Esophagus (tissue), 2 donors: ENCODE measurements at regions not wholly inside any gene's neighbourhood (a gene's known extent, or its start where the extent isn't known, plus 50 kb on each side); places are given as distances from the start of the nearest gene placed in this dataset.

ENCODE experiments used
- H3K27ac ChIP-seq, 2 donors: one replicate each; pipeline ENCODE4 v1.5.1; 2013; ENCODE audit warnings: low read depth in 2 of 2, mild to moderate bottlenecking in 2 of 2, inconsistent platforms in 1 of 2, low read length in 1 of 2, moderate library complexity in 1 of 2
- H3K27me3 ChIP-seq, 2 donors: one replicate each; pipeline ENCODE4 v1.6.1; 2013; ENCODE audit warnings: low read length in 2 of 2, control low read depth in 1 of 2, mild to moderate bottlenecking in 1 of 2; ENCODE audit not compliant: insufficient read depth in 2 of 2, control insufficient read depth in 1 of 2
- H3K36me3 ChIP-seq, 2 donors: one replicate each; pipeline ENCODE4 v1.6.1; 2013; ENCODE audit warnings: low read length in 1 of 2; ENCODE audit not compliant: control insufficient read depth in 2 of 2, insufficient read depth in 2 of 2
- H3K4me1 ChIP-seq, 2 donors: one replicate each; pipeline ENCODE4 v1.6.1; 2013; ENCODE audit warnings: low read length in 1 of 2; ENCODE audit not compliant: control insufficient read depth in 2 of 2, insufficient read depth in 2 of 2
- H3K4me3 ChIP-seq, 2 donors: one replicate each; pipeline ENCODE4 v1.5.1; 2013; ENCODE audit warnings: low read length in 2 of 2, mild to moderate bottlenecking in 2 of 2, low read depth in 1 of 2, moderate library complexity in 1 of 2
- H3K9me3 ChIP-seq, 2 donors: one replicate each; pipeline ENCODE4 v1.6.1; 2013; ENCODE audit warnings: mild to moderate bottlenecking in 2 of 2, low read depth in 1 of 2, low read length in 1 of 2, moderate library complexity in 1 of 2; ENCODE audit not compliant: control insufficient read depth in 2 of 2, insufficient read depth in 1 of 2
- WGBS, 2 donors: extraction: QIAGEN DNeasy Blood & Tissue Kit; methylation state at CpG; one replicate each; pipeline ENCODE4 v1.1.7; 2013; 5-methylcytosine and 5-hydroxymethylcytosine counted together
- donor health status: healthy with polysubstance abuse.
- donor health status: Bipolar disorder and iron deficiency.

DNA sequence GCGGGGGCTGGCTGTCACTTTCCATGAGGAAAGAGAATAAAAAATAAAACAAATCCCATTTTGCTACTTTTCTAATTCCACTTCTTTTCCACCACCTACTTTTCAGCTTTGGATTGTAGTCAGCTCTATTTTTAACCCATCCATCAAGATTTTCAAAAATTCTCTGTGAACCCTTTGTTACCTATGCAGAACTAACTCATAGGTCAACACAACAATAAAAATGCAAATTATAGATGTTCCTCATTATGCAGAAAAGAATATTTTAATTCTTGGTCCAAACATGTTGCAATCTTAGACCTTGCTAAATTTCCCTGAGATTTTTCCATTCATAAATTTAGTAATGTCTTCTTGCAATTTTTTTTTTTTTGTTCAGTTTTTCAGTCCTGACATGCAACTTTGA lies 454.5 kb downstream of the ADAMTS20 start:
- WGBS, 2 donors, result 74 to 88% methylated on average over 1 of the region's 1 CpG
- H3K4me1 ChIP-seq, result no peaks in the 10 kb centered on the region
- H3K27me3 ChIP-seq, result no peaks in the 10 kb centered on the region
- H3K27ac ChIP-seq, result no peak overlapping the region
- no peaks in the 10 kb centered on the region for H3K9me3 ChIP-seq
- H3K4me3 ChIP-seq, result no peak overlapping the region
- no peaks in the 10 kb centered on the region for H3K36me3 ChIP-seq

DNA sequence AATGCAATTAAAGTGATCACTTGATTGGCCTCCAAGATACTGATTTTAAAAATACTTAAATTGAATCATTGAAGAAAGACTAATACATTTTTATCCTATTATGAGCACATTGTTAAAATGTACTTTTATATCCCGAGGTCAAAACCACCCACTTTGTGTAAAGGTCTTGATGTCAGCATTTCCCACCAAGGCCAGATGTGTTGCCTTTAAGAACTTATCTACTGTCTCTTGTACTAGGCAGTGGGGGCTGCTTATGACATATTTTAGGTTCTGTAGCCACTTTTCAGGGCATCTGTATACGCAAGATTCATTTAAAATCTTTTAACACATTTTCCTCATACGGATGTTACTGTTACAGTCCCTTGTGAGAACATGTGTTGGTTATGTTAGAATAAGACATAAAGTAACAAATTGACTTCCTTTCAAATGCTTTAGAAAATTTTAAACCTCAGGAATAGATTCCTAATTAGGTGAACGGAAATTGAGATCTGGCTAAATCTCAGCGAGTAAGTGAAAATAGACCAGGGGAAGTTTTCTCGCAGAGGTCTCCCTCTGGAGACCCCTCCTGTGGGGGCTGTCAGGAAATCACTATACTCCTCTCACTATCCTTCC lies 456.2 kb downstream of the ADAMTS20 start:
- no peaks in the 10 kb centered on the region for H3K4me1 ChIP-seq
- no peaks in the 10 kb centered on the region for H3K9me3 ChIP-seq
- H3K4me3 ChIP-seq, result no peak overlapping the region
- H3K36me3 ChIP-seq, result no peaks in the 10 kb centered on the region
- no peak overlapping the region for H3K27ac ChIP-seq
- 81 to 83% methylated on average over 6 of the region's 6 CpGs for WGBS, 2 donors
- no peaks in the 10 kb centered on the region for H3K27me3 ChIP-seq

GRCh38 chr12:43094886-43095575 lies 457.0 kb downstream of the ADAMTS20 start:
- Histone ChIP-seq H3K27me3 (no peaks in the 10 kb centered on the region), H3K4me3 (no peak overlapping the region), H3K4me1 (no peaks in the 10 kb centered on the region), H3K27ac (no peak overlapping the region), H3K9me3 (no peaks in the 10 kb centered on the region), H3K36me3 (no peaks in the 10 kb centered on the region)
- 52 to 58% methylated on average over 2 of the region's 2 CpGs for WGBS, 2 donors

DNA sequence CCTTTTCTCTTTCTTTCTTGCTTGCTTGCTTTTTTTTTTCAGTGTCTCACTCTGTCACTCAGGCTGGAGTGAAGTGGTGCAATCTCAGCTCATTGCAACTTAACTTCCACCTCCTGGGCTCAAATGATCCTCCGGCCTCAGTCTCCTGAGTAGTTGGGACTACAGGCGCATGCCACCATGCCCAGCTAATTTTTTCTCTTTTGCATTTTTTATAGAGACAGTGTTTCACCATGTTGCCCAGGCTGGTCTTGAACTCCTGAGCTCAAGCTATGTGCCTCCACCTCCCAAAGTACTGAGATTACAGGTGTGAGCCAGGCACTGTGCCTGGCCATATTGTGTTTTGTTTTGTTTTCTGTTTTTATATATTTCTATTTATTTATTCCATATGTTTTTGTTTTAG lies 461.0 kb downstream of the ADAMTS20 start:
- H3K36me3 ChIP-seq, result no peaks in the 10 kb centered on the region
- no peaks in the 10 kb centered on the region for H3K9me3 ChIP-seq
- no peak overlapping the region for H3K27ac ChIP-seq
- H3K4me1 ChIP-seq, result no peaks in the 10 kb centered on the region
- 97 to 98% methylated on average over 2 of the region's 2 CpGs for WGBS, 2 donors
- no peaks in the 10 kb centered on the region for H3K27me3 ChIP-seq
- no peak overlapping the region for H3K4me3 ChIP-seq

GRCh38 chr12:43087195-43088091 lies 464.6 kb downstream of the ADAMTS20 start:
- Histone ChIP-seq H3K4me3 (no peak overlapping the region), H3K36me3 (no peaks in the 10 kb centered on the region), H3K27me3 (no peaks in the 10 kb centered on the region), H3K4me1 (no peaks in the 10 kb centered on the region), H3K9me3 (peaks cover 2 to 5% of the 10 kb centered on the region in 2 donors), H3K27ac (no peak overlapping the region)
- 81 to 86% methylated on average over 3 of the region's 3 CpGs for WGBS, 2 donors

DNA sequence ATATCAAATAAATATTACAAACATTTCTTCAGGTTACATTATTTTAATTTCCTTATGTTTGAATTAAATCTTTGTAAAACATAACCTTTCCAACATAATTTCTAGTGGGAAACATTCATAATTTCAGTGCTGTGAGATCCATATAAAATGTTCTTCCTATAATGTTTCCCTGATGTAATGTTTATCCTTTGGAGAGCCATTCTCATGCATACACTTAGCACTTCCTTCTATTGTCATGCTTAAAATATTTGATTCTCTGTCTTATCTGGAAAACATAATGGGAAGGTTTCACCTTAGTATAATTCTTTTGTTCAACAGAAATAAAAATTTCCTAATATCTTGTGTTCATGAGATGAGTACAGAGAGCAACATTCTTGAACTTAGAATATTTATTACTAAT lies 472.5 kb downstream of the ADAMTS20 start:
- no peak overlapping the region for H3K4me3 ChIP-seq
- H3K27me3 ChIP-seq, result no peaks in the 10 kb centered on the region
- no peak overlapping the region for H3K27ac ChIP-seq
- H3K9me3 ChIP-seq, result no peaks in the 10 kb centered on the region
- H3K36me3 ChIP-seq, result no peaks in the 10 kb centered on the region
- no peaks in the 10 kb centered on the region for H3K4me1 ChIP-seq

- Histone ChIP-seq H3K27ac (no peak overlapping the region), H3K9me3 (no peaks in the 10 kb centered on the region), H3K27me3 (no peaks in the 10 kb centered on the region), H3K36me3 (no peaks in the 10 kb centered on the region), H3K4me1 (no peaks in the 10 kb centered on the region), H3K4me3 (no peak overlapping the region)
- 40 to 53% methylated on average over 3 of the region's 3 CpGs for WGBS, 2 donors
Measured at GRCh38 chr12:43078976-43079375, 473.0 kb downstream of the ADAMTS20 start.

GRCh38 chr12:43072431-43072830 lies 479.6 kb downstream of the ADAMTS20 start:
- Histone ChIP-seq H3K36me3 (no peaks in the 10 kb centered on the region), H3K27me3 (no peaks in the 10 kb centered on the region), H3K27ac (no peak overlapping the region), H3K4me3 (no peak overlapping the region), H3K9me3 (no peaks in the 10 kb centered on the region), H3K4me1 (no peaks in the 10 kb centered on the region)
- WGBS, 2 donors, result 68 to 81% methylated on average over 1 of the region's 1 CpG

DNA sequence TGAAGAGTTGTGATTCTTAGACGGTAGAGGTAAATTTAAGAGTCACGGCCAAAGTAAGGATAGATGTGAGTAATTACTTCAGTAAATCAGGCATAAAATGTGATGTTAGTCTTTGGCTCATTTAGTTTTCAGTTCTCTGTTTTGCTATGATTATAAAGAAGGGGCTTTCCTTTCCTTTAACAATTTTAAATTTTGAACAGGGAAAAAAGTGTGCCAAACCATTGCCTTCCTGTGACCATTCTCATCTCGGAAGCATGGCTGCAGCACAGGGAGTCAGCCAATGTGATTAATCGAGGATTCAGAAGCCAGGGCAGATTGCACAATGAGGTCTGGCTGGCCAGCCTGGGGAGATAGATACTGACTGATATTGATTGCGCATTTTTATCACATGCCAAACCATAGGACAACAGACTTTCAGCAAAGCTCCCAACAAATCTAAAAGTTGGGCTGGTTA lies 480.2 kb upstream of the PRICKLE1 start:
- H3K36me3 ChIP-seq, result no peaks in the 10 kb centered on the region
- no peak overlapping the region for H3K4me3 ChIP-seq
- H3K27me3 ChIP-seq, result no peaks in the 10 kb centered on the region
- no peaks in the 10 kb centered on the region for H3K9me3 ChIP-seq
- H3K27ac ChIP-seq, result no peak overlapping the region
- WGBS, 2 donors, result 70 to 76% methylated on average over 5 of the region's 5 CpGs
- H3K4me1 ChIP-seq, result no peaks in the 10 kb centered on the region
